Neural cell (in vitro differentiated cells): ENCODE measurements at regions not wholly inside any gene's neighbourhood (a gene's known extent, or its start where the extent isn't known, plus 50 kb on each side); places are given as distances from the start of the nearest gene placed in this dataset.

ENCODE experiments used
- EP300 ChIP-seq: fragments of 450-650 bp; conservative IDR thresholded peaks from 2 replicates; pipeline ENCODE4 v1.6.1; 2014; ENCODE audit warnings: antibody characterized with exemption, mild to moderate bottlenecking, moderate library complexity; ENCODE audit not compliant: poor library complexity, severe bottlenecking
- TF ChIP-seq, protein P1 (sequence below): fragments of 450-650 bp; IDR thresholded peaks from 2 replicates; pipeline ENCODE4 v1.5.1; 2014; ENCODE audit warnings: antibody characterized with exemption, mild to moderate bottlenecking, moderate library complexity; ENCODE audit not compliant: poor library complexity, severe bottlenecking

DNA sequence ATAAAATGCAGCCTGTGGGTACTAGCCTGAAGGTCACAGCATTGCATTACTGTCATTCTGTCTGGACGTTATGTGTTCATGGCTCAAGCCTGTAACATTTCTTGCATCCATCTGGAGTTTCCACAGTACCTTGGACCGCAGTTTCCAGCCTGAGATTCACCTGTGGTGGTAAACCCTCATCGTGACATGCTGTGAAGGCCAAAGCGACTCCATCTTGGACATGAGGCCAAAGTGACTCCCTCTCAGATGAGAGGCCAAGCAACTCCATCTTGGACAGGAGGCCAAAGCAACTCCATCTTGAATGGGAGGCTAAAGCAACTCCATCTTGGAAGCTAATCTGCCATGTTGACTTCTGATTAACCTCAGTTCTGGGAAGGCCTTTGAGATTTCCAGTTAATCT, 257.7 kb upstream of the MYT1L start:
- TF ChIP-seq EP300: no peak
- TF ChIP-seq, protein P1, sequence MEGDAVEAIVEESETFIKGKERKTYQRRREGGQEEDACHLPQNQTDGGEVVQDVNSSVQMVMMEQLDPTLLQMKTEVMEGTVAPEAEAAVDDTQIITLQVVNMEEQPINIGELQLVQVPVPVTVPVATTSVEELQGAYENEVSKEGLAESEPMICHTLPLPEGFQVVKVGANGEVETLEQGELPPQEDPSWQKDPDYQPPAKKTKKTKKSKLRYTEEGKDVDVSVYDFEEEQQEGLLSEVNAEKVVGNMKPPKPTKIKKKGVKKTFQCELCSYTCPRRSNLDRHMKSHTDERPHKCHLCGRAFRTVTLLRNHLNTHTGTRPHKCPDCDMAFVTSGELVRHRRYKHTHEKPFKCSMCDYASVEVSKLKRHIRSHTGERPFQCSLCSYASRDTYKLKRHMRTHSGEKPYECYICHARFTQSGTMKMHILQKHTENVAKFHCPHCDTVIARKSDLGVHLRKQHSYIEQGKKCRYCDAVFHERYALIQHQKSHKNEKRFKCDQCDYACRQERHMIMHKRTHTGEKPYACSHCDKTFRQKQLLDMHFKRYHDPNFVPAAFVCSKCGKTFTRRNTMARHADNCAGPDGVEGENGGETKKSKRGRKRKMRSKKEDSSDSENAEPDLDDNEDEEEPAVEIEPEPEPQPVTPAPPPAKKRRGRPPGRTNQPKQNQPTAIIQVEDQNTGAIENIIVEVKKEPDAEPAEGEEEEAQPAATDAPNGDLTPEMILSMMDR: no peak
